CD4-positive, alpha-beta T cell treated with Interleukin-17A for 1 hour (primary cell): ENCODE measurements at regions not wholly inside any gene's neighbourhood (a gene's known extent, or its start where the extent isn't known, plus 50 kb on each side); places are given as distances from the start of the nearest gene placed in this dataset.

Experiments used
- DNase-seq: peaks from one replicate; pipeline ENCODE4 v3.0.0-alpha.2; 2020

DNA sequence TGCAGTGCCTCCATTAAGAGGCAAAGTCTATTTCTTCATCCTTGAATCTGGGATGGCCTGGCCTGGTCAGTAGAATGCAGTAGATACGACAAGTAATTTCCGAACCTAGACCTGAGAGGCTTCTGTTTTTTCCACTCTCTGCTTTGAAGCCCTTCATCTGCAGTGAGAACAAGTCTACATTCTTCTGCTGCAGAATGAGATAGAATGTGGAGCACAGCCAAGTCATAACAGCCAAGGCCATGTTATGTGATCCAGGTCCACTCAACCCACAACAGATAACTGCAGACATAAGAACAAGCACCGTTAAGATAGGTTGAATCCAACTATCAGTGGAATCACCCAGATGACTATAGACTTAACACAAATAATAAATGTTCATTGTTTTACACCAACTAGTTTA, 1297.7 kb downstream of the C4orf33 start:
- no peak for DNase-seq

- DNase-seq: no peak
These were observed 1299.9 kb downstream of the C4orf33 start for GRCh38 chr4:130395871-130396270.

DNA sequence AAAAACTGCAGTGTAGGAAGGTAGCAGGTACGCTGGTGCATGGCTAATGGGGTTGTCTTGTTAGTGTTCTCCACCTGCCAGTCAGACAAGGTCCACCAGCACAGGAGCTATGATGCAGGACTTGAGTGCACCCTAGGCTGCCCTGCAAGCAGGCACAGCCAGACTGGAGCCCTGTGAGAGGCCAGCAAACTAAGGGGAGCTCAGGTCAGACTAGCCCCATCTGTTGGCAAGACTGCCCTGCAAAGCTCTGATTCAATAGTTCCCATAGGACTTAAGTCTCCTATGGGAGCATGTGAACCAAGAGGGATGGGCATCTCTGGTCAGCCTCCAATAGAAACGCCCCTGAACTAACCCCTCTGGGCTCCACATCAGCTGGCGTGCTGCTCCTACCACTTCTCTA, 1307.3 kb downstream of the C4orf33 start:
- no peak for DNase-seq

DNA sequence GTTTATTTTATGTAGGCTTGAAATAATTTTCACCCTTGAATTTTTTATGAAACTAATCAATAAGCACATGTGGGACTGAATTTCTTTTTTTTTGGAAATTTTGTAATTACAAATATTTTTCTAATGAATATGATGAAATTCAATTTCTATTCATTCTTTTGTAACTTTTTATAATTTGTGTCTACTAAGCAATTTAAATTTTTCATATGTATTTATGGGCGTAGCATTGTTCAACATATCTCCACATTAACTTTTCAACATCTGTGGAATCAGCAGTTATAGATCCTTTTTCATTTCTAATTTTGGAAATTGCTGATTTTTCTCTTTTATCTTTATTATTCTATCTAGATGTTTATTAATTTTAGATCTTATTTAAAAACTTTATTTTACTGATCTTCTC, 1320.3 kb downstream of the C4orf33 start:
- no peak for DNase-seq

DNA sequence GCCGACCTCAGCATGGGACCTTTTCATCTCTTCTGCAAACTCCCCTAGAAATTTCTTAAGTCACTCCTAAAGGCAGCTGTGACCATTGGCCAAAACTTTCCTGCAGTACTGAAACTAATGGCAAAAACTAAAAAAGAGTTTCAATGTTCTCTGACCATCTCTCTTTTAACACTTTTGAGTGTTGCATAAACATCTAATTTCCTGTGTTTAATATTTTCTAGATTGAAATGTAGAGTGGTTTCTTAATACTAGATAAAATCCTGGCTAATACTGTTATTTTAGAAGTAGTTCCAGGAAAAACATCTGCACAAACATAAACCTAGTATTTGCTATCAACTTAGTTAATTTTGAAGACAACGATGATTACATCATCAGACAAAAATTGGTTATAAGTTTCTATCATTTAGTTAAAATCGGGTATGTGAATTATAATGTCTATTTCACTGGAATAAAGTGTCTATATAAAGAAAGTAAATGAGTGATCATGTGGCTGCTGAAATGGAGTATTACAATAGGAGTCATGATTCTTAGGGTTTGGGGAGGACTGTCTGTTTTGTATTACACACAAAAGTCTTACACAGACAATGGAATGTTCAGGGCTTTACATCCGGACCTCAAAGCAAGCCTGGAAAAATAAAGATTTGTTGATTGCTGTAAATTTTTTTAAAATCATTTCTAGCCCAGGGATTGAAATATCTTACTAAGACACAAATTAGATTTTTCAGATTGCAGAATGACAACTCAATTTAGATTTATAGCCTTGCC, 1323.4 kb downstream of the C4orf33 start:
- no peak for DNase-seq

- DNase-seq: no peak
These were observed 1326.3 kb downstream of the C4orf33 start for GRCh38 chr4:130422261-130422660.

DNA sequence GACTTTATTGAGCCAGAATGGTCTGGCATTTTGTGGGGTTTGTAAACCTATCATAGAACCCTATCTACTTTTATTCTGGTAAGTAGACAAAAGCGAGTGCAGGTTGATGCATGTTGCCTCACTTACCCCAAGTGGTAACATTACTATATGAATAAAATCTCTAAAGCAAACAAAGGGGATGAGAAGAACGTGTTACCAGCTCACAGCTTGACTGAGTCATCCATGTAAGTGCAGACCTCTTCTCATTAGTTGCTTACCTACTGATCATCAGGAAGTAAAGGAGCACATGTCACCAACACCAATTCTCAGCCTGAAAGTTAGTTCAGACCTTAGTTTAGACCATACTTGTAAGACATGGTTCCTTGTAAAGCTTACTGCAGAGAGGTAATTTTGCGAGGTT, 1328.3 kb downstream of the C4orf33 start:
- DNase-seq: no peak

GRCh38 chr4:130432289-130432688, 1336.3 kb downstream of the C4orf33 start:
- no peak for DNase-seq

DNA sequence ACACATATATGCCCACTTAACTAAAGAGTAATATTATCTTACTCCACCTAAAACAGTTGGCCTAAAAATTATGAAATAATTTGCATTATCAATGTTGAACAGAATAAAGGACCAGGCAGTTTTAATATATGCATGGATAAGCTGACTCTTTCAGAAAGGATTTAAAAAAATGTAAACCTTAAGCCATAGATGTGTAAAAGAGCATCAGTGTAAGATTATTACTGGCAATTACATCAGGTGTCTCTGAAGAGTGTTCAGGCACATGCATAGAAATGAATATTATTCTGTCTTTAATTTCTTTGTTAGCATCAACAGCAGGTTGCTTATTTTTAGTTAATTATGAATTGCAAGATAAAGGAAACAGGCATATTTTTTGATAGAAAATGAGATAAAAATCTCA, 1353.8 kb downstream of the C4orf33 start:
- DNase-seq: no peak

- no peak for DNase-seq
These were observed 1372.4 kb downstream of the C4orf33 start for GRCh38 chr4:130468340-130468739.

DNA sequence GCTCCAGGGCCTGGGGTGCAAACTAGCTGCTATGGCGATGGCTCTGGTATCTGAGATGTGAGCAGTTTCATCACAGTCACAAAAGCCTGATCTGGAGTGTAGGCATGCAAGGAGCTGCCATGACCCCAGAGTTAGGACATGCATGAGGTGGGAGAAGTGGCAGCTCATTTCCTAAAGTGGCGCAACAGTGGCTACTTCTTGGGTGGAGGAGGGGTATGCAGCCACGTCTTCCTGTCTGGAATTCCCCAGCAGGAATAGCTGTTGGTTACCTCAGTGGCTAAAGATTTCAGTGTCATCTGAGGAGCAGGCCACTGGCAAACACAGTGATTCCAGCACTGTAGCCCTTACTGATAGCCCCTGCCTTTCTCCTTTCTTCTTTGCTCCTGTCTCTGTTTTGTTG, 1382.5 kb downstream of the C4orf33 start:
- DNase-seq: no peak

- no peak for DNase-seq
These were observed 1383.1 kb downstream of the C4orf33 start for GRCh38 chr4:130479020-130479419.

- DNase-seq: no peak
These were observed 1383.7 kb downstream of the C4orf33 start for GRCh38 chr4:130479674-130480073.

DNA sequence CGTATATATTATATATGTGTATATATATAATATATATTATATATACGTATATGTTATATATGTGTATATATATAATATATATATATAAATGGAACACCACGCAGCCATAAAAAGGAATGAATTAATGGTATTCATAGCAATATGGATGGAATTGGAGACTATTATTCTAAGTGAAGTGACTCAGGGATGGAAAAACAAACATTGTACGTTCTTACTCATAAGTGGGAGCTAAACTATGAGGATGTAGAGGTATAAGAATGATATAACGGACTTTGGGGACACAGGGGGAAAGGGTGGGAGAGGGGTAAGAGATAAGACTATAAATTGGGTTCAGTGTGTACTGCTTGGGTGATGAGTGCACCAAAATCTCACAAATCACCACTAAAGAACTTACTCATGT, 1388.9 kb downstream of the C4orf33 start:
- no peak for DNase-seq

DNA sequence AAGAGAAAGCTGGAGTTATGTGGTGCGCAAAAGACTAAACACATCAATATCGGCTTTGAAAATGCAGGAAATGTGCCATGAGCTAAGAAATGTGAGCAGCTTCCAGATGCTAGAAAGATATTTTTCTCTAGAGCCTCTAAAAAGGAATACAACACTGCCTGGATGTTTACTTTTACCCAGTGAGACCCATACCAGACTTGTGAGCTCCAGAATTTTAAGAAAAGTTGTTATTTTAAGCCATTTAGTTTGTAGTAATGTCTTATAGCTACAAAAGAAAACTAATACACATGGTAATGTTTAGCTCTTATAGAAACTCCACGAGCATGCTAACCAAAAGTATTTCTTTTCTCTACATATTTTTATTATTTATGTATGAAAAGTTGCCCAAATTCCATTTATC, 1389.4 kb downstream of the C4orf33 start:
- no peak for DNase-seq

DNA sequence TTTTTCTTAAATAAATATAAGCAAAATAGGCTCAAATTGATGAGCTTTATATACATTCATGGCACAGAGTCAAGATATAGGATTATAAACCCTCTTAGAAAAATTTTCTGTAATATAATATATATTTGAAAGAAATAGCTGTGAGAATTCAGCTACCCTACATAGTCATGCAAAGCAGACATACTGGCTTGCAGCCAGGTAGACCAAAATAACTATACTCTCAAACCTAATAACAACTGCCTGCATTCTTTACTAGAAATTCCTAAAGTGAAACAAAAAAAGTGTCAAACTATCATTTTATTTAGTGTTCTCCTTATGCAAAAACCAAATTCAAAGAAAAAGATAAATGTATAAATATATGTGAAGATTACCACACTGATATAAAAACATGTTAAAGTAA, 1390.2 kb downstream of the C4orf33 start:
- no peak for DNase-seq

- no peak for DNase-seq
These were observed 1390.9 kb downstream of the C4orf33 start for GRCh38 chr4:130486841-130487240.

DNA sequence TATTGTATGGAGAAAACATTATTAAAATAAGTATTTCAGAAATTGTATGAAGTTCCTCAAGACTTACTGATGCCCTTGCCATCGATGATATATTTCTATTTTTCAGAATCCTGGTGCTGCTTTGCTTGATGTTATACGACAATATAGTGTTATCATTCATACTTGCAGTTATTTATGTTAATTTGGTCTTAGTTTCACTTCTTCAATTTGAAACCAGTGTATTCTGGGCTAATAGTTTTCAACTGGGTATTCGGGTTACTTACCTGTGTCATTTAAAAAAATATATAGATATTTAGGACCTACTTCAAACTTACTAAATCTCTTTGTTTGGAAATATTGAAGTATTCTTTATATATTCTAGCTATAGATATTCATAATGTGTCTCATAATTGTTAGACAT, 1414.7 kb downstream of the C4orf33 start:
- no peak for DNase-seq

GRCh38 chr4:130511776-130512175, 1415.8 kb downstream of the C4orf33 start:
- no peak for DNase-seq

GRCh38 chr4:130524057-130524456, 1428.1 kb downstream of the C4orf33 start:
- no peak for DNase-seq

- DNase-seq: no peak
These were observed 1434.6 kb downstream of the C4orf33 start for GRCh38 chr4:130530505-130530904.

GRCh38 chr4:130534651-130535050, 1438.7 kb downstream of the C4orf33 start:
- no peak for DNase-seq

- no peak for DNase-seq
These were observed 1447.0 kb downstream of the C4orf33 start for GRCh38 chr4:130542953-130543352.

GRCh38 chr4:130545171-130545570, 1449.2 kb downstream of the C4orf33 start:
- DNase-seq: no peak

DNA sequence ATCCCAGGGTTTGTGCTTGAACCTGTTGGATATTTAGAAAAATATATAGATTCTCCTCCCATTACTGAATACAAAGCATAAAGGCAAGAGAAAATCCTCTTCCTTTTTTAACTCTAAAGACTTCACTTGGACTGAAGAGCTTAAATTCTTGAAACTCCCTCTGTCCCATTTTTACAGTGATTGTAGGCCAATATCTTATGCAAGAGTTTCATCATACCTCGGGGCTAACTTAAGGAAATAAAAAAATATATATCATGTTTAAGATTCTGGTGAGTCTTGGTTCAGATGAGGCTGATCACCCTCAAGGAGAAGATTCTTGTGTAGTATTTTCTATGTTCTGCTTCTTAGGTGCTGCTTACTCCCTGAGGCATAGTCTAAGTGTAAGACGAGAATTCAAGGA, 1449.6 kb downstream of the C4orf33 start:
- no peak for DNase-seq
